Activated naive CD4-positive, alpha-beta T cell treated with anti-CD3 and anti-CD28 coated beads, Interleukin-2, amount 10 ng/mL, durations not matched to agents 7 days and 5 days (primary cell): ENCODE measurements at regions not wholly inside any gene's neighbourhood (a gene's known extent, or its start where the extent isn't known, plus 50 kb on each side); places are given as distances from the start of the nearest gene placed in this dataset.

Experiments
- CTCF ChIA-PET: fragments of 350-600 bp; sonication (Branson Sonifier 250); formaldehyde crosslinking; loops from one replicate; lab custom pipeline; 2021; ENCODE audit warnings: antibody characterized with exemption; lab: Charles Lee
- DNase-seq: peaks from one replicate; pipeline ENCODE4 v3.0.0-alpha.2; 2020
- H3K27ac Mint-ChIP-seq: one replicate; pipeline ENCODE4 v1.8.0; 2021; ENCODE audit warnings: mild to moderate bottlenecking, moderate library complexity, mixed read lengths
- H3K27me3 Mint-ChIP-seq: one replicate; pipeline ENCODE4 v1.8.0; 2021; ENCODE audit warnings: mild to moderate bottlenecking, mixed read lengths
- H3K36me3 Mint-ChIP-seq: one replicate; pipeline ENCODE4 v1.8.0; 2021; ENCODE audit warnings: mixed read lengths
- H3K4me1 Mint-ChIP-seq: one replicate; pipeline ENCODE4 v1.8.0; 2021; ENCODE audit warnings: mixed read lengths
- H3K4me3 Mint-ChIP-seq: one replicate; pipeline ENCODE4 v1.8.0; 2021; ENCODE audit warnings: mild to moderate bottlenecking, moderate library complexity, mixed read lengths
- H3K9me3 Mint-ChIP-seq: one replicate; pipeline ENCODE4 v1.8.0; 2021; ENCODE audit warnings: mixed read lengths

DNA sequence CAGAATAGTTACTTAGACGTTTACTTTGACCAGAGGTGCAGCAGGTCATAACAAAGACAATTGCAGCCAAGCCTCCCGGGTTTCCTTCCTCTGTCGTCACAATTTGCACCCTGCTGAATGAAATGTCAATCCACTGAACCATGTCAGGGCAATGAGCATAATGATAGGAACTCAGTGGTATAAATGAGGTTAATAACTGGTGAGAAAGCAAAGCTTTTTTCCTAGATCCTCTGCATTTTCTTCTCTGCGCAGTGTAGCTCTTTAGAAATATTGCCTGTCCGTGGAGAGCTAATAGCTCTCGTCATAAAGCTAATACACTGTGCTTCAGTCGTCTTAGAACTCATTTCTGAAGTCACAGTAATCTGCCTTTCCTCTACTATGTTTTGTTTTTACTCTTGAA, 1960.1 kb upstream of the ADGRL3 start:
- no peaks in the 10 kb centered on the region for H3K4me1 Mint-ChIP-seq
- H3K27me3 Mint-ChIP-seq = no peaks in the 10 kb centered on the region
- no peak overlapping the region for H3K27ac Mint-ChIP-seq
- H3K36me3 Mint-ChIP-seq = no peaks in the 10 kb centered on the region
- no peak for DNase-seq
- peaks cover 17% of the 10 kb centered on the region for H3K9me3 Mint-ChIP-seq
- CTCF ChIA-PET = no interaction called here
- H3K4me3 Mint-ChIP-seq = no peak overlapping the region

DNA sequence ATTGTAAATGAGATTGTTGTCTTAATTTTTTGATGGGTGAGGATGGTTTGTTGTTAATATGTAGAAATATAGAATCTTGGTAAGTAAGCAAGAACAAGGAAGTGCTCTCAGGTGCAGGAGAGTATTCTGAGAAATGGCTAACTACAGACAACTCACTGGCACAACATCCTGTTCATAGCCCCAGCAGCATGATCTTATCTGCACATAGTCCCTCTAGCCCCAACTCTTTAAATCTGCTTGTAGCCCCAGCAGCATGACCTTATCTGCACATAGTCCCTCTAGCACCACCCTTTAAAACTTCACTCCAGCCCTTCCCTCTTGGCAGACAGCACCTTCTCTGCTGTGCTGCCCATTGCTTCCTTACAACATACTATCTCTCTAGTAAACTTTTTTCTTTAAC, 1957.1 kb upstream of the ADGRL3 start:
- H3K27ac Mint-ChIP-seq = no peak overlapping the region
- H3K27me3 Mint-ChIP-seq = no peaks in the 10 kb centered on the region
- CTCF ChIA-PET = no interaction called here

GRCh38 chr4:59247032-59247431, 1953.1 kb upstream of the ADGRL3 start:
- no peaks in the 10 kb centered on the region for H3K4me1 Mint-ChIP-seq
- no peaks in the 10 kb centered on the region for H3K36me3 Mint-ChIP-seq
- no peak overlapping the region for H3K27ac Mint-ChIP-seq
- no peak for DNase-seq
- H3K4me3 Mint-ChIP-seq = no peak overlapping the region
- no peaks in the 10 kb centered on the region for H3K9me3 Mint-ChIP-seq
- CTCF ChIA-PET = no interaction called here
- H3K27me3 Mint-ChIP-seq = no peaks in the 10 kb centered on the region

More for the DNA sequence above, 1957.1 kb upstream of the ADGRL3 start:
- no peak overlapping the region for H3K4me3 Mint-ChIP-seq
- H3K36me3 Mint-ChIP-seq = no peaks in the 10 kb centered on the region
- H3K9me3 Mint-ChIP-seq = peaks cover 5% of the 10 kb centered on the region
- H3K4me1 Mint-ChIP-seq = no peaks in the 10 kb centered on the region
- no peak for DNase-seq

- no peaks in the 10 kb centered on the region for H3K27me3 Mint-ChIP-seq
- no peak overlapping the region for H3K4me3 Mint-ChIP-seq
- H3K27ac Mint-ChIP-seq = no peak overlapping the region
- no peaks in the 10 kb centered on the region for H3K36me3 Mint-ChIP-seq
- H3K9me3 Mint-ChIP-seq = peaks cover 2% of the 10 kb centered on the region
- no peaks in the 10 kb centered on the region for H3K4me1 Mint-ChIP-seq
- DNase-seq = no peak
- CTCF ChIA-PET = no interaction called here
These were observed 1951.8 kb upstream of the ADGRL3 start for GRCh38 chr4:59248313-59248712.

DNA sequence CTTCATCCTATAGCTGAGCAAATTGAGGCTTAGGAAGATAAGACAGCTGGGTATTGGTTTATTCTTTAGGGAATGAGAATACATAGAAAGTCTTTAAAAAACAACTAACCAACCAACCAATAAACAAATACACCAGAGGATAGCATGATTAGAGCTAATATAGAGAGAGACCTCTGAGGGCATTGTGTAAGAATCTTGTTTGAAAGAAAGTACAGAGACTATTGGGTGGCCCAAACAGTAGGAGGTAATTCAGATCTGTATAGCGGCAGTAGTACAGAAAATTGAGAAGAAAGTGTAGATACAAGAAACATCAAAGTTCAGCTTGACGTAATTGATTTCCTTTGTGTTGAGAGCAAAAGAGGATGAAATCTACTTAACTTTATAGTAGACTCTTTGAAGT, 1951.0 kb upstream of the ADGRL3 start:
- DNase-seq = no peak
- Mint-ChIP-seq H3K9me3 (peaks cover 2% of the 10 kb centered on the region), H3K27ac (no peak overlapping the region), H3K27me3 (no peaks in the 10 kb centered on the region), H3K4me3 (no peak overlapping the region), H3K36me3 (no peaks in the 10 kb centered on the region), H3K4me1 (no peaks in the 10 kb centered on the region)
- CTCF ChIA-PET = no interaction called here

DNA sequence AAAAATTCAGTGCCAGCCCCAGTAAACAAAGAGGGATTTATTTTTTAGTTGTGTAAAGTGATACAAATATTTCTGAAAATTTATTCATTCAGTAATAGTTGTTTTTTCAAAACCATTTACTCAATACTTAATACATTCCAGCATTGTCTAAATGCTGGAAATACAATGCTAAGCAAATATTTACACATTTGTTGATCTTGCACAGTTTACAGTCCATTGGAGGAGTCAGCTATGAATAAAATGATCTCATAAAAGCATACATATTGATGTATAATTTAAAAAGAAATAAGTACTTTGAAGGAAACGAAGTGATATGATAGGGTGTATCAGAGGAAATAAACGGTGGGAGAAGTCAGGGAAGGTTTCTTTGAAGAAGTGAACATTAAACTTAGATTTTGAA, 1942.1 kb upstream of the ADGRL3 start:
- no peak overlapping the region for H3K4me3 Mint-ChIP-seq
- H3K27me3 Mint-ChIP-seq = no peaks in the 10 kb centered on the region
- H3K27ac Mint-ChIP-seq = no peak overlapping the region
- H3K4me1 Mint-ChIP-seq = no peaks in the 10 kb centered on the region
- CTCF ChIA-PET = no interaction called here
- no peaks in the 10 kb centered on the region for H3K36me3 Mint-ChIP-seq
- no peak for DNase-seq
- peaks cover 7% of the 10 kb centered on the region for H3K9me3 Mint-ChIP-seq

DNA sequence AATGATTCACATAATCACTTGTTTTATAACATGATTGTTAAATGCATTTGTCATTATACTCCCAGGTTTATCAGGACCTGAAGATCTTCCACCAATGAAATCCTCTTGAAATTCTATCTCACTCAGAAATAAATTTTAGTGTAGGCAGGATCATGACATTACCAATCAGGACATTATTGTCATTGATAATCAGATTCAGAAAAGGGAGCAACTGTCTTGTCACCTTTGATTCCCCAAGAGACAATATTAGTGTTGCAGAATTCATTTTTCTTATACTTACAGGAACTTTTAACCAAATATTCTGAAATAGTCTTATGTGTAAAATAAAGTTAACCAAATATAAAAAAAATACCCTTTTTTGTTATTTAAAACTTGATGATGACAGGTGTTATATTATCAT, 1892.5 kb upstream of the ADGRL3 start:
- H3K4me1 Mint-ChIP-seq = no peaks in the 10 kb centered on the region
- H3K27me3 Mint-ChIP-seq = no peaks in the 10 kb centered on the region
- no peaks in the 10 kb centered on the region for H3K9me3 Mint-ChIP-seq
- no peak overlapping the region for H3K27ac Mint-ChIP-seq
- no peak for DNase-seq
- no peaks in the 10 kb centered on the region for H3K36me3 Mint-ChIP-seq
- CTCF ChIA-PET = no interaction called here
- H3K4me3 Mint-ChIP-seq = no peak overlapping the region

DNA sequence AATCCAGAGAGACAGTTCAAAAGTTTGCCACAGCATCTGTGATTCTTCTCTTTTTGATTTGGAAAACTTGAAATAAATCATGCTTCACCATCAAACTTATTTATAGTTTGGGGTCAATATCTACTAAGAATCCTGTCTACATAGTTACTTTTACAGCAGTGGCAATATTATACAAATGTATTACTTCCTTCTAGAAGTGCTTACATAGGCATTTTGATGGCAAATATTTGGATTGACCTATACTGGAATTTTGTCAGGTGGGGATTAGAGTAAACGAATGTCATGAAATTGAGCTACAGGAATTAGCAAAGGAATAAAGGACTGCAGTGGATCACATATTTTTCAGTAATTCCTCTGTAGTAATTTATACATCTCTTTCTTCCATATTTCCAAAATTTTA, 1885.5 kb upstream of the ADGRL3 start:
- Mint-ChIP-seq H3K27me3 (no peaks in the 10 kb centered on the region), H3K36me3 (no peaks in the 10 kb centered on the region), H3K27ac (no peak overlapping the region), H3K4me1 (no peaks in the 10 kb centered on the region), H3K4me3 (no peak overlapping the region), H3K9me3 (peaks cover 1% of the 10 kb centered on the region)
- CTCF ChIA-PET = no interaction called here
- DNase-seq = no peak

- Mint-ChIP-seq H3K27me3 (no peaks in the 10 kb centered on the region), H3K36me3 (no peaks in the 10 kb centered on the region), H3K27ac (no peak overlapping the region), H3K9me3 (peaks cover 6% of the 10 kb centered on the region), H3K4me3 (no peak overlapping the region), H3K4me1 (no peaks in the 10 kb centered on the region)
- CTCF ChIA-PET = no interaction called here
- DNase-seq = no peak
These were observed 1860.5 kb upstream of the ADGRL3 start for GRCh38 chr4:59339631-59340030.

DNA sequence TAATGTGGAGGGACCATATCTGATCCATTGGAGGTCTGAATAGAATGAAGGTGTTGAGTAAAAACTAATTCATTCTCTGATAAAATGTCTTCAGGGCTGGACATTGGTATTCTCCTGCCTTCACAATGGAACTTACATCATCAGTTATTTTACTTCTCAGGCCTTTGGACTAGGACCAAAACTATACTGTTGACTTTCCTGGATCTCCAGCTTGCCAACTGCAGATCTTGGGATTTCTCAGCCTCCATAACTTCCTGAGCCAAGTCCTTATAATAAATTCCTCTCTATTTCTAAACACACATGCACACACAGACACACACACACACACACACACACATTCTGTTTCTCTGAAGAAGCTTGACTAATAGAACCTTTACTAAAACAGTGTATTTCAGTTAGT, 1858.6 kb upstream of the ADGRL3 start:
- Mint-ChIP-seq H3K27me3 (no peaks in the 10 kb centered on the region), H3K36me3 (no peaks in the 10 kb centered on the region), H3K9me3 (peaks cover 6% of the 10 kb centered on the region), H3K27ac (no peak overlapping the region), H3K4me3 (no peak overlapping the region), H3K4me1 (no peaks in the 10 kb centered on the region)
- no peak for DNase-seq
- CTCF ChIA-PET = no interaction called here

GRCh38 chr4:59348949-59349348, 1851.2 kb upstream of the ADGRL3 start:
- Mint-ChIP-seq H3K9me3 (peaks cover 4% of the 10 kb centered on the region), H3K27ac (no peak overlapping the region), H3K4me1 (no peaks in the 10 kb centered on the region), H3K4me3 (no peak overlapping the region), H3K27me3 (no peaks in the 10 kb centered on the region), H3K36me3 (no peaks in the 10 kb centered on the region)
- CTCF ChIA-PET = no interaction called here
- no peak for DNase-seq

- DNase-seq = no peak
- H3K4me3 Mint-ChIP-seq = no peak overlapping the region
- no peak overlapping the region for H3K27ac Mint-ChIP-seq
- CTCF ChIA-PET = no interaction called here
- no peaks in the 10 kb centered on the region for H3K36me3 Mint-ChIP-seq
- no peaks in the 10 kb centered on the region for H3K27me3 Mint-ChIP-seq
- peaks cover 5% of the 10 kb centered on the region for H3K9me3 Mint-ChIP-seq
- no peaks in the 10 kb centered on the region for H3K4me1 Mint-ChIP-seq
These were observed 1830.9 kb upstream of the ADGRL3 start for GRCh38 chr4:59369229-59369628.

DNA sequence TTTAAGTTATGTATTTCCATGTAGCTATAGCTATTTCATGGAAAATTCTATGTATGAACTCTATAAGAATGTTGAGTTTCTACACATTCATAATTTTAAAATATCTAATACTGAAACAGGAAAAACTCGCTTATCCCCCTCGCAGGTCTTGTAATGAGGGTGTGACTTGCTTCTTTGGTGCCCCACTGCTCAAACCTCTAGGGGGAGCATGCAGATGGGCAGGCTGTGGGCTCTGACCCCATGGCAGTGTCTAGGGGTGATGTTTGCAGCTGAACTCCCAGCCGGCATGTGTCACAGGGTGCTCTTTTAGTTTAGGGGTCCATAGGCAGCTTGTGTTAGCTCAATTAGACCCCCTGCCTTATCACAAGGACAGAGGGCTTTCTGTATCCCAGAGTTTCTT, 1825.7 kb upstream of the ADGRL3 start:
- CTCF ChIA-PET = no interaction called here
- Mint-ChIP-seq H3K27me3 (no peaks in the 10 kb centered on the region), H3K9me3 (peaks cover 11% of the 10 kb centered on the region), H3K27ac (no peak overlapping the region), H3K36me3 (no peaks in the 10 kb centered on the region), H3K4me1 (no peaks in the 10 kb centered on the region), H3K4me3 (no peak overlapping the region)
- DNase-seq = no peak

- H3K27me3 Mint-ChIP-seq = no peaks in the 10 kb centered on the region
- no peaks in the 10 kb centered on the region for H3K4me1 Mint-ChIP-seq
- no peaks in the 10 kb centered on the region for H3K36me3 Mint-ChIP-seq
- CTCF ChIA-PET = no interaction called here
- H3K9me3 Mint-ChIP-seq = peaks cover 14% of the 10 kb centered on the region
- no peak for DNase-seq
- no peak overlapping the region for H3K27ac Mint-ChIP-seq
- no peak overlapping the region for H3K4me3 Mint-ChIP-seq
These were observed 1819.2 kb upstream of the ADGRL3 start for GRCh38 chr4:59380841-59381366.

DNA sequence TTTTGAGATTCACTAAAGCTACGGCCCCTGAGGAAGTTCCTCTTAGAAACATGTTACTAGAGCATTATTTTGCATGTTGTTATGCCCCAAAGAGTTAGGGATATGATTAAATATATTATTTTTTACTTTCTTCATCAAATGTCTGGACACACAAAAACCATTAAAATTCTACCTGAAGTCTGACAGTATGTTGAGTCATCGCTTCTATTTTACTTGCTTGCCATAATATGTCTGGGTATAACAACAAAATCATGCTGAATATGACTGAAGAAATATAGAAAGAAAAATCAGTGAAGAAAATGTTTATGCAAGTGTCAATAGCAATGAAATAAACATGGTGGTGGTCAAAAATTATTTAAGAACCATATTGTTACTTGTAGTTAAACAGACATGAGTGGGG, 1818.5 kb upstream of the ADGRL3 start:
- no peak overlapping the region for H3K27ac Mint-ChIP-seq
- peaks cover 8% of the 10 kb centered on the region for H3K9me3 Mint-ChIP-seq
- H3K36me3 Mint-ChIP-seq = no peaks in the 10 kb centered on the region
- no peaks in the 10 kb centered on the region for H3K27me3 Mint-ChIP-seq
- CTCF ChIA-PET = no interaction called here
- no peak overlapping the region for H3K4me3 Mint-ChIP-seq
- H3K4me1 Mint-ChIP-seq = no peaks in the 10 kb centered on the region
- no peak for DNase-seq
